Skeletal muscle satellite cell (primary cell): ENCODE measurements at regions not wholly inside any gene's neighbourhood (a gene's known extent, or its start where the extent isn't known, plus 50 kb on each side); places are given as distances from the start of the nearest gene placed in this dataset.

Source experiments
- H3K27me3 ChIP-seq: 2 replicates; pipeline ENCODE4 v1.7.0; 2013; ENCODE audit warnings: low read length; ENCODE audit not compliant: control insufficient read depth, insufficient read depth
- H3K36me3 ChIP-seq: 2 replicates; pipeline ENCODE4 v1.7.0; 2013; ENCODE audit warnings: mild to moderate bottlenecking, control low read depth, low read length; ENCODE audit not compliant: insufficient read depth
- H3K4me1 ChIP-seq: 2 replicates; pipeline ENCODE4 v1.7.0; 2013; ENCODE audit warnings: low read length; ENCODE audit not compliant: control insufficient read depth, insufficient read depth
- H3K4me2 ChIP-seq: 2 replicates; pipeline ENCODE4 v1.7.0; 2013; ENCODE audit warnings: mild to moderate bottlenecking, low read length
- H3K4me3 ChIP-seq: 2 replicates; pipeline ENCODE4 v1.7.0; 2013; ENCODE audit warnings: low read length
- H3K9ac ChIP-seq: 2 replicates; pipeline ENCODE4 v1.7.0; 2013; ENCODE audit warnings: mild to moderate bottlenecking, low read depth, low read length, moderate library complexity
- H3K9me3 ChIP-seq: replicated peaks from 2 replicates; pipeline ENCODE4 v1.7.0; 2013; ENCODE audit warnings: mild to moderate bottlenecking, control low read depth, low read length

DNA sequence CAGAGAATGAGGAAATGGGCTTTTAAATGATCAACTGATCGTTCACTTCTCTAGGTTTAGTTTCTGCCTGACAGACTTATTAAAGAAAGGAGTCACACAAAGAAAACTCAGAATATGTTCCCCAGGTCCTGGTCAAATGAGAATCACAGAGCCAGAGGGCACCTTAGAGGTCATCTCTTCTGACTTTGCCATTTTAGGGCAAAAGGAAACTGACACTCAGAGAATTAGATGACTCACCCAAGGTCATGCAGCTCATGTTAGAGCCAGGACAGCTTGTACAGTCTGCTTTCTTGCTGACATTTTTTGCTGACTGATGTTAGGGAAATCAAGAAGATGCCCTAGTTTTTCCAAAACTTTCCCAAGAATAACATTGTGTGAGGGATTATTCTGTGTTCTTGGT is 312.7 kb upstream of the SP8 start:
- Histone ChIP-seq H3K4me2 (no peak overlapping the region), H3K4me1 (peaks cover 5% of the 10 kb centered on the region), H3K27me3 (no peaks in the 10 kb centered on the region), H3K9me3 (no peaks in the 10 kb centered on the region), H3K4me3 (no peak overlapping the region), H3K9ac (no peak overlapping the region), H3K36me3 (no peaks in the 10 kb centered on the region)

DNA sequence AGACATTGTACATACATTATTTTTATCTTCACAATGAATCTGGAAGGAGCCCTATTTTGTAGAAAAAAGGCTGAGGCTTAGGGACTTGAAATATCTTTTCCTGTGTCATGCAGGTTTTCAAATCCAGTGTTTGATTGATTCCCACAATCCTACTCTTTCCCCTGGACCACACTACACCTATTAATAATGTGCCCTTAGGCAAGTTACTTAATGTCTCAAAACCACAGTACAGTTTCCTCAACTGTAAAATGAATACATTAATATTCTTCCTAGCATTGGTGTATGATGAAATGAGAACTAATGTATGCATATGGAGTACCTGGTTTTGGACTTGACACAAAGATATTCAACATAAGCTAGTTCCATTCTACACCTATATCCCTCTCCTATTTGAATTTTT is 313.3 kb upstream of the SP8 start:
- Histone ChIP-seq H3K4me2 (no peak overlapping the region), H3K9ac (no peak overlapping the region), H3K4me3 (no peak overlapping the region), H3K36me3 (no peaks in the 10 kb centered on the region), H3K4me1 (peaks cover 5% of the 10 kb centered on the region), H3K9me3 (no peaks in the 10 kb centered on the region), H3K27me3 (no peaks in the 10 kb centered on the region)

DNA sequence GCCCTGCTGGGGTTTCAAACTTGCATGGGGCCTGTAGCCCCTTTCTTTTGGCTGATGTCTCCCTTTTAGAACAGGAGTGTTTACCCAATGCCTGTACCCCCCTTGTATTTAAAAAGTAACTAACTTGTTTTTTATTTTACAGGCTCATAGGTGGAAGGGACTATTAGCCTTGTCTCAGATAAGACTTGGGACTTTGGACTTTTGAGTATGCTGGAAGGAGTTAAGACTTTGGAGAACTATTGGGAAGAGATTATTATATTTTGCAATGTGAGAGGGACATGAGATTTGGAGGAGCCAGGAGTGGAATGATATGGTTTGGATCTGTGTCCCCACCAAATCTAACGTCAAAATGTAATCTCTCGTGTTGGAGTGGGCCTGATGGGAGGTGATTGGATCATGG is 314.9 kb upstream of the SP8 start:
- H3K36me3 ChIP-seq = no peaks in the 10 kb centered on the region
- no peaks in the 10 kb centered on the region for H3K27me3 ChIP-seq
- H3K4me3 ChIP-seq = no peak overlapping the region
- H3K4me1 ChIP-seq = peaks cover 7% of the 10 kb centered on the region
- H3K9me3 ChIP-seq = no peaks in the 10 kb centered on the region
- no peak overlapping the region for H3K4me2 ChIP-seq
- H3K9ac ChIP-seq = no peak overlapping the region

DNA sequence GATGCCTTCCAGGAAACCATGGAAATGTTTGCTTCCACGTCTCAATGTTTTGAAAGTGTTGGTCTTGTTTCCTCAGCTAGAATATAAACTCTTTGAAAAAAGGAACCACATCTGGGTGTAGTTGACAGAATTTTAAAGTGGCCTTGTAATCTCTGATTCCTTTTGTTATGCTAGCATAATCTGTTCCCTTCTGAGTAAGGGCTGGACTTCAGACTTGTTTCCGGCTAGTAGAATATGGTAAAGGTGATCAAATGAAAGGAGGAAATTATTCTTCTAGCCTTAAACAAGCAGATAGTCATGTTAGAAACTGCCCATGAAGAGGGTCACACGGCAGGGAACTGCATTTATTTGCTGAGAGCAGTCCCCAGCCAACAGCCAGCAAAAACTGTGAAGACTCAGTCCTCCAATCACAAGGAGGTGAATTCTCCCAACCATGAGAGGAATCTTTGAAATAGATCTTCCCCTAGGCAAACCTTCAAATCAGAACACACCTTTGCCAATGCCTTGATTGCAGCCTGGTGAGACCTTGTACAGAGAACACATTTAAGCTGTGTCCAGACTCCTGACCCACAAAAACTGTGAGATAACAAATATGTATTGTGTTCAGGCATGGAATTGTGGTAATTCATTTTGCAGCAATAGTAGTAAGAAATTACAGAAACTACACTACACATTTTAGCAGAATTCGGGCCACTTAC is 316.9 kb upstream of the SP8 start:
- H3K4me2 ChIP-seq = no peak overlapping the region
- H3K27me3 ChIP-seq = no peaks in the 10 kb centered on the region
- no peak overlapping the region for H3K9ac ChIP-seq
- peaks cover 10% of the 10 kb centered on the region for H3K4me1 ChIP-seq
- no peak overlapping the region for H3K4me3 ChIP-seq
- H3K9me3 ChIP-seq = no peaks in the 10 kb centered on the region
- H3K36me3 ChIP-seq = no peaks in the 10 kb centered on the region

DNA sequence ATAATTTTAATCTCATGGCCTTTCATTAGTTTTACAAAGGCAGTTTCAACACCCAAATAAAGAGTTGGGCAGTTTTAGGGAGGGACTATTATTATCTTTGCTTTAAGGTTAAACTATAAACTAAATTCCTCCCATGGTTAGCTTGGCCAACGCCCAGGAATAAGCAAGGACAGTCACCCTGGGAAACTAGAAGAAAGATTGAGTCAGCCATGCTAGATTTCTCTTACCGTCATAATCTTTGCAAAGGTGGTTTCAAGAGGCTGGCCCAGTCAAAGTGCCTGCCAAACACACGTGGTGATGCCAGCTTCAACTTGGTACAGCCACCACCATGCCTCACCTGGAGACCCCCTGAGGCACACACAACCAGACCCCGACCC is 317.4 kb upstream of the SP8 start:
- no peak overlapping the region for H3K4me2 ChIP-seq
- no peaks in the 10 kb centered on the region for H3K9me3 ChIP-seq
- no peaks in the 10 kb centered on the region for H3K27me3 ChIP-seq
- no peak overlapping the region for H3K4me3 ChIP-seq
- H3K4me1 ChIP-seq = peaks cover 10% of the 10 kb centered on the region
- no peaks in the 10 kb centered on the region for H3K36me3 ChIP-seq
- H3K9ac ChIP-seq = no peak overlapping the region

DNA sequence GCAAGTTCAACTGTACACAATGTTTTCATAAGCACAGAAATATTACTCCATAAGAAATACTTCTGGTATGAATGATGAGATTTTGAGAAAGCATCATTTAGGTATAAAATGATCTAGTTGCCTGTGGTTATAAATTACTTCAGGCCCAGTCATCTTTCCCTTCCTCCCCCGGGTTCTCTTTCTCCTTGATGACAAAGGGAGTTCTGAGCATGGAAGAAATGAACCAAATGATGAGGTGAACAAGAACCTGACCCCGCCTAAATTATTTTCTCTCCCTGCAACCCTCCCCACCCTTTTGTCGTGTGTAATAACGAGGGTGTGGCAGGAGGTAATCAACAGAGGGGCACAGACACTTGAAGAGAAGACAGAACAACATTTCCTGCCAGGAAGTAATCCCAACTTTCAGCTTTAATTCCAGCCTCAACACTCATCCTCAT is 319.6 kb upstream of the SP8 start:
- Histone ChIP-seq H3K27me3 (no peaks in the 10 kb centered on the region), H3K36me3 (no peaks in the 10 kb centered on the region), H3K4me3 (no peak overlapping the region), H3K4me1 (peaks cover 5% of the 10 kb centered on the region), H3K9ac (no peak overlapping the region), H3K4me2 (no peak overlapping the region), H3K9me3 (no peaks in the 10 kb centered on the region)

DNA sequence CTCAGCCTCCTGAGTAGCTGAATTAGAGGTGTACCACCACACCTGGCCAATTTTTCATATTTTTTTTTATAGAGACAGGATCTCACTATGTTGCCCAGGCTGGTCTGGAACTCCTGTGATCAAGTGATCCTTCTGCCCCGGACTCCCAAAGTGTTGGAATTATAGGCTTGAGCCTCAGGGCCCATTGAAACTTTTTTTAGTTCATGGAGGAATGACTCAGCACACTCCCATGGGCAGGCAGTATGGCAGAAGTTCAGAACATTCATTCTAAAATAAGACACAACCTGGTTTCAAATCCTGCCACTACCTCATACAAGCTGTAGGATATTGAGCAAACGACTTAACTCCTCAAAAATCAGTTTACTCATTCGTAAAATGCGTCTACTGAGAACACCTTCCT is 320.4 kb upstream of the SP8 start:
- no peak overlapping the region for H3K4me3 ChIP-seq
- H3K27me3 ChIP-seq = no peaks in the 10 kb centered on the region
- H3K36me3 ChIP-seq = no peaks in the 10 kb centered on the region
- no peaks in the 10 kb centered on the region for H3K9me3 ChIP-seq
- H3K9ac ChIP-seq = no peak overlapping the region
- H3K4me2 ChIP-seq = no peak overlapping the region
- H3K4me1 ChIP-seq = peaks cover 5% of the 10 kb centered on the region

DNA sequence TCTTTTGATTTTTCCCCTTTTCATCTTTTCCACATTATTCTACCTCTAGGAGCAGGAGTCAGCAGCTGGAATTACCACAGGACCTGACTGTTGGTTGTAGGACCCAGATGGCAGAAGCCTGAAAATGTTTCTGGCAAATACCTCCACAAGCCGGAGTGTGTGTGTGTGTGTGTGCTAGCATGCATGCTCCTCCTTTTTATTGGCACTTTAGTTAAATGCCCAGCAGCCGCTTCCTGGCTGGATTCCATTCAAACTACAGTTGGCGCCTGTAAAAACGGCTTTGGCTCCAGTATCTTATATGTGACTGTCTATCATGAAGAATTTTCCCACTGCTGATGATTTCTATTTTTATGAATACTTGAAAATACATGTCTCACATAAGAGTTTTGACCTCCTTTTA is 319.7 kb upstream of the SP4 start:
- Histone ChIP-seq H3K9me3 (no peaks in the 10 kb centered on the region), H3K27me3 (no peaks in the 10 kb centered on the region), H3K36me3 (no peaks in the 10 kb centered on the region), H3K4me1 (peaks cover 5% of the 10 kb centered on the region), H3K4me2 (no peak overlapping the region), H3K4me3 (no peak overlapping the region), H3K9ac (no peak overlapping the region)

DNA sequence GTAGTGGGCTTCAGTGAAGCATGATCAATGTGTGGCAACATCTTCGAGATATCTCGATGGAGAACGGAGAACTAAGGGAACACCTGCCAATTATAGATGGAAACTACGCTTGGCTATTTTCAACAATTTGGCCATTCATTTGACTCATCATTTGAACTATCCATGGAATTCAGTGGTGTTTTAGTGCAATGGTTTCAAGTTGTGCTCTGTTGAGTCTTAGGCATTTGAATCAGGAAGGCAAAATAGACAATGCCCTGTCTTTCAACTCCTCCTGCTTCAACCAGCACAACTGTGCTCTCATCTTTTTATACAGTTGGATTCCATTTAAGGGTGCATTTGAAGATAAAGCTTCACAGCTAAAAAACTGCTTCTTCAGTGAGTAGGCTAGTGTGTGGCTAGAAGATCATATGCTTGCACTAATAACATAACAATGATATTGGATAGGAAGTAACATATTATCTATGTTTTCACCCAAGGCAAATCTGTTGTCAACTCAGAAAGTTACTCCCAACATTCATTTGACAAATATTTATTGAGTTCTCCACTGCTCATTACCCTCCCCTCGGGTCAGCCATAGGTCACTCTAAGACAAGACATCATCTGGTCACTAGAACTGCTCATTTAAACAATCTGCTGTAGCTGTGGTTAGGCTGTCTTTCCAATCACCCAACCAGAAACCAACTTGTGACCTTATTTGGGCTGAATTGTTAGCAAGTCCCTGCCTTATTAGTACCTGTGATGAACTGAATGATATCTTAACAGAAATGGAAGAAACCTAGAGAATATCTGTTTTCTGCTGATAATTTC is 314.1 kb upstream of the SP4 start:
- Histone ChIP-seq H3K4me3 (no peak overlapping the region), H3K36me3 (no peaks in the 10 kb centered on the region), H3K4me2 (no peak overlapping the region), H3K9me3 (no peaks in the 10 kb centered on the region), H3K9ac (no peak overlapping the region), H3K27me3 (no peaks in the 10 kb centered on the region), H3K4me1 (no peaks in the 10 kb centered on the region)

DNA sequence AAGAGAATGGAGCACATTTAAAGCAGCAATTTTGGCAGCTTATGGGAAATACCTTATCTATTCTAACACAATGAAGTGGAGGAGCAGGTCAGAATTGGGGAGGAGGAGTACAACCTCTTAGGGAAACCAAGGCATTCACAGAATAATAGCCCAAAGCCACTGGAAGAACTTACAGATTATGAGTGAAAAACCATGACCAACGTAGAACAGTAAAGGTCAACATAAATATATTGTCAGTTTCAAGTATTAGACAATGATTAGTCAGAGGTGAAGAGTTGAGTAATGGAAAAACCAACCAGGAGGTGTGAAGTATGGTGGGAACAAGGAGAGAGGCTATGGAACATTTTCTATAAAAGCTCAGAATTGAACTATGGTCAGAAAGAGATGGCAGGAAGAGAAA is 304.3 kb upstream of the SP4 start:
- Histone ChIP-seq H3K36me3 (no peaks in the 10 kb centered on the region), H3K9ac (no peak overlapping the region), H3K4me1 (no peaks in the 10 kb centered on the region), H3K4me3 (no peak overlapping the region), H3K27me3 (no peaks in the 10 kb centered on the region), H3K9me3 (no peaks in the 10 kb centered on the region), H3K4me2 (no peak overlapping the region)

DNA sequence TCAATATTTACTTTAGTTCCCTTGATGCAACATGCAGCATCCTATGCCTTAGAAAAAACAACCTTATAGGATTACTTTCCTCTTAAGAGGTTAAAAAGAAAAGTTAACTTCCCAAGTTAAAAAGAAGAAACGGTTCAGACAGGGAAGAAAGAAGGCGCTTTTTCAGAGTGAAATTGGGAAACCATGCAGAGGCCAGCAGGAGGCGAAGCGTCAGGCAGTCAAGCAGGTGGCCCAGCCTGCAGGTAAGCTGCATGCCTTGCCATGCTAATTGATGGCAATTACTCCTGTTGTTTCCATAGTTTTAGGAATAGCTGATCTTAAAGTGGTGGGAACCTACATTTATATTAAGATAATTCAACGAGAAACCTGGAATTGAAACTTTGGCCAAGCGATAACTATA is 302.6 kb upstream of the SP4 start:
- H3K27me3 ChIP-seq = no peaks in the 10 kb centered on the region
- H3K9me3 ChIP-seq = no peaks in the 10 kb centered on the region
- H3K9ac ChIP-seq = no peak overlapping the region
- no peak overlapping the region for H3K4me3 ChIP-seq
- no peaks in the 10 kb centered on the region for H3K4me1 ChIP-seq
- no peaks in the 10 kb centered on the region for H3K36me3 ChIP-seq
- H3K4me2 ChIP-seq = no peak overlapping the region
